ENCODE measurements at regions not wholly inside any gene's neighbourhood (a gene's known extent, or its start where the extent isn't known, plus 50 kb on each side); places are given as distances from the start of the nearest gene placed in this dataset.

- no peak for TF ChIP-seq CTCF (IDR thresholded peaks at IDR 0.05; ENCODE audit: low read length)
- TF ChIP-seq EZH2phosphoT487 (IDR thresholded peaks at IDR 0.05; ENCODE audit: low read length): no peak
- TF ChIP-seq EZH2 (optimal IDR thresholded peaks at IDR 0.05; ENCODE audit: low read depth, low read length): no peak
Observed at GRCh38 chr22:40107244-40107643, 70.5 kb upstream of the TNRC6B start.
